HG02885 (cell line): ENCODE measurements at regions not wholly inside any gene's neighbourhood (a gene's known extent, or its start where the extent isn't known, plus 50 kb on each side); places are given as distances from the start of the nearest gene placed in this dataset.
"Not testable (repeated sequence)": the region's sequence is repeated elsewhere in the genome, so short reads cannot be mapped to it uniquely, and the experiment has no call there.

Experiments used
- ATAC-seq: cut with Tn5 transposase; IDR thresholded peaks from one replicate; pipeline ENCODE4 v1.9.1; 2021; ENCODE audit warnings: mild to moderate bottlenecking; ENCODE audit not compliant: unreplicated experiment, poor library complexity

- no peak for ATAC-seq
Observed at GRCh38 chr6:54541541-54541940, 233.3 kb downstream of the TINAG start.

- no peak for ATAC-seq
Observed at GRCh38 chr6:54559136-54559535, 250.9 kb downstream of the TINAG start.

- ATAC-seq: not testable (repeated sequence)
Observed at GRCh38 chr6:54564188-54564587, 255.9 kb downstream of the TINAG start.

GRCh38 chr6:54574671-54575070 lies 266.4 kb downstream of the TINAG start:
- ATAC-seq: no peak

- ATAC-seq: no peak
Observed at GRCh38 chr6:54578261-54578660, 268.3 kb upstream of the FAM83B start.

GRCh38 chr6:54579011-54579410 lies 267.6 kb upstream of the FAM83B start:
- no peak for ATAC-seq

GRCh38 chr6:54586251-54586650 lies 260.3 kb upstream of the FAM83B start:
- no peak for ATAC-seq

- ATAC-seq: no peak
Observed at GRCh38 chr6:54587277-54587676, 259.3 kb upstream of the FAM83B start.

GRCh38 chr6:54588176-54588575 lies 258.4 kb upstream of the FAM83B start:
- no peak for ATAC-seq

- no peak for ATAC-seq
Observed at GRCh38 chr6:54595844-54596243, 250.7 kb upstream of the FAM83B start.

- ATAC-seq: no peak
Observed at GRCh38 chr6:54598787-54599313, 247.7 kb upstream of the FAM83B start.

GRCh38 chr6:54601600-54602300 lies 244.8 kb upstream of the FAM83B start:
- ATAC-seq: no peak

GRCh38 chr6:54602591-54602990 lies 244.0 kb upstream of the FAM83B start:
- no peak for ATAC-seq

- ATAC-seq: no peak
Observed at GRCh38 chr6:54609981-54610380, 236.6 kb upstream of the FAM83B start.

GRCh38 chr6:54613596-54613995 lies 233.0 kb upstream of the FAM83B start:
- no peak for ATAC-seq

GRCh38 chr6:54614499-54615195 lies 231.9 kb upstream of the FAM83B start:
- ATAC-seq: no peak

GRCh38 chr6:54617730-54618129 lies 228.8 kb upstream of the FAM83B start:
- ATAC-seq: no peak

- ATAC-seq: no peak
Observed at GRCh38 chr6:54618572-54618971, 228.0 kb upstream of the FAM83B start.

GRCh38 chr6:54619102-54619501 lies 227.5 kb upstream of the FAM83B start:
- no peak for ATAC-seq

GRCh38 chr6:54621285-54621684 lies 225.3 kb upstream of the FAM83B start:
- ATAC-seq: peak; percentile 66

GRCh38 chr6:54624216-54624615 lies 222.4 kb upstream of the FAM83B start:
- no peak for ATAC-seq

GRCh38 chr6:54624779-54625178 lies 221.8 kb upstream of the FAM83B start:
- no peak for ATAC-seq
